Gastrocnemius medialis (tissue), 4 donors: ENCODE measurements at regions not wholly inside any gene's neighbourhood (a gene's known extent, or its start where the extent isn't known, plus 50 kb on each side); places are given as distances from the start of the nearest gene placed in this dataset.

Experiments used
- ATAC-seq, 2 donors: fragments of 150-250 bp; one replicate each; pipeline ENCODE4 v1.9.1; 2016
- DNase-seq, 2 donors: peaks; one replicate each; pipeline ENCODE4 v3.0.0-alpha.2; 2019
- H3K27ac ChIP-seq, 4 donors: fragments of 200-600 bp; sonication (generic); 1 replicate in 1 of 4; 2 replicates in 3 of 4; pipeline ENCODE4 v1.5.1; 2016 to 2018; ENCODE audit warnings: mild to moderate bottlenecking in 2 of 4, moderate library complexity in 1 of 4
- H3K27me3 ChIP-seq, 3 donors: fragments of 200-600 bp; sonication (generic) in 2 of 3; 1 replicate in 1 of 3; 2 replicates in 2 of 3; pipeline versions ENCODE4 v1.5.1 to v1.6.0; 2016 to 2019; ENCODE audit warnings: mild to moderate bottlenecking in 1 of 3, moderate library complexity in 1 of 3
- H3K36me3 ChIP-seq, 2 donors: fragments of 200-600 bp; sonication (generic) in 1 of 2; one replicate each; pipeline ENCODE4 v1.5.1; 2017 to 2018
- H3K4me1 ChIP-seq, 2 donors: fragments of 200-600 bp; sonication (generic) in 1 of 2; one replicate each; pipeline ENCODE4 v1.5.1; 2016 to 2017; ENCODE audit warnings: mild to moderate bottlenecking in 2 of 2
- H3K4me3 ChIP-seq, 4 donors: fragments of 200-600 bp; sonication (generic) in 3 of 4; 1 replicate in 1 of 4; 2 replicates in 3 of 4; pipeline ENCODE4 v1.5.1; 2016 to 2019; ENCODE audit warnings: mild to moderate bottlenecking in 2 of 4
- H3K9me3 ChIP-seq, 3 donors: fragments of 200-600 bp; sonication (generic) in 2 of 3; 1 replicate in 1 of 3; 2 replicates in 2 of 3; pipeline ENCODE4 v1.5.1; 2016 to 2019
- CTCF ChIP-seq, 5 experiments: fragments of 450-650 bp in 3 of 5; fragments of 200-600 bp in 2 of 5; sonication (generic) in 2 of 5; IDR thresholded peaks in 4 of 5; conservative IDR thresholded peaks in 1 of 5; 1 replicate in 4 of 5; 2 replicates in 1 of 5; pipeline ENCODE4 v1.5.1; 2016 to 2019; ENCODE audit warnings: antibody characterized with exemption in 5 of 5, mild to moderate bottlenecking in 3 of 5, moderate library complexity in 3 of 5
- POLR2A ChIP-seq, 2 donors: fragments of 450-650 bp; IDR thresholded peaks; one replicate each; pipeline ENCODE4 v1.6.1; 2017; ENCODE audit warnings: antibody characterized with exemption in 2 of 2, mild to moderate bottlenecking in 2 of 2, moderate library complexity in 2 of 2
- in situ Hi-C, 4 donors: fragments of 200-750 bp; cut with MboI; loops; one replicate each; pipeline versions ENCODE4 v1.15.0 to v1.8.0; 2017; ENCODE audit warnings: low sequenced_read_pairs in 4 of 4
- intact Hi-C: fragments of 100-400 bp; cut with DNase I; formaldehyde crosslinking; loops from one replicate; pipeline ENCODE4 v1.15.1; 2023; ENCODE audit warnings: low total_unique reads

GRCh38 chr3:144257381-144257780, 285.8 kb downstream of the DIPK2A start:
- Histone ChIP-seq H3K27ac (no peak overlapping the region), H3K36me3 (no peaks in the 10 kb centered on the region), H3K4me1 (no peaks in the 10 kb centered on the region), H3K27me3 (no peaks in the 10 kb centered on the region), H3K9me3 (no peaks in the 10 kb centered on the region), H3K4me3 (no peak overlapping the region)
- in situ Hi-C loops: no loop called here
- intact Hi-C loops: no loop called here
- no peak for DNase-seq
- ATAC-seq: no peak
- no peak for TF ChIP-seq CTCF (IDR thresholded peaks at IDR 0.05 in 4 of 5, conservative IDR thresholded peaks at IDR 0.05 in 1 of 5)
- no peak for TF ChIP-seq POLR2A (IDR thresholded peaks at IDR 0.05)

DNA sequence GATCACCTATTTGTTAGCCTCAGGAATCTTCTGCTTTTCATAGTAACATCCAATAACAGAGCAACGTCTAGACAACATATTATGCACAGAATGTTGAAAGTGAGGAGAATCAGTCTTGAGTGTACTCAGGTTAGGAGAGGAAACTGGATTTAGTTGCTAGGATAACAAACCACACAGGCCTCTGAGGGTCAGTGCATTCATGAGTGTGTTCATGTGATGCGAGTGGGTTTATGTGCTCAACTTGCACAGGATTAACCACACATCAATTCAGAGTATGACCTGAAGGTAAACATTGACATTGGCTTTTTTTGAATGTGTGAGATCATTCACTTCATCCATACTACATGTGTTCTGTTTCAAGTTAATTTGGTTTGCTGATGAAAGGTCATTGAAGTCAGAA, 287.6 kb downstream of the DIPK2A start:
- ATAC-seq: no peak
- Histone ChIP-seq H3K9me3 (no peaks in the 10 kb centered on the region), H3K4me1 (no peaks in the 10 kb centered on the region), H3K36me3 (no peaks in the 10 kb centered on the region), H3K27ac (no peak overlapping the region), H3K4me3 (no peak overlapping the region), H3K27me3 (no peaks in the 10 kb centered on the region)
- intact Hi-C loops (no loop called here), in situ Hi-C loops (no loop called here)
- TF ChIP-seq POLR2A (IDR thresholded peaks at IDR 0.05) (no peak), CTCF (IDR thresholded peaks at IDR 0.05 in 4 of 5, conservative IDR thresholded peaks at IDR 0.05 in 1 of 5) (no peak)
- DNase-seq: no peak

GRCh38 chr3:144263706-144264105, 292.1 kb downstream of the DIPK2A start:
- TF ChIP-seq CTCF (IDR thresholded peaks at IDR 0.05 in 4 of 5, conservative IDR thresholded peaks at IDR 0.05 in 1 of 5) (no peak), POLR2A (IDR thresholded peaks at IDR 0.05) (no peak)
- Histone ChIP-seq H3K9me3 (no peaks in the 10 kb centered on the region), H3K27me3 (no peaks in the 10 kb centered on the region), H3K4me1 (no peaks in the 10 kb centered on the region), H3K4me3 (no peak overlapping the region), H3K36me3 (no peaks in the 10 kb centered on the region), H3K27ac (no peak overlapping the region)
- in situ Hi-C loops (no loop called here), intact Hi-C loops (no loop called here)
- no peak for ATAC-seq
- DNase-seq: no peak

DNA sequence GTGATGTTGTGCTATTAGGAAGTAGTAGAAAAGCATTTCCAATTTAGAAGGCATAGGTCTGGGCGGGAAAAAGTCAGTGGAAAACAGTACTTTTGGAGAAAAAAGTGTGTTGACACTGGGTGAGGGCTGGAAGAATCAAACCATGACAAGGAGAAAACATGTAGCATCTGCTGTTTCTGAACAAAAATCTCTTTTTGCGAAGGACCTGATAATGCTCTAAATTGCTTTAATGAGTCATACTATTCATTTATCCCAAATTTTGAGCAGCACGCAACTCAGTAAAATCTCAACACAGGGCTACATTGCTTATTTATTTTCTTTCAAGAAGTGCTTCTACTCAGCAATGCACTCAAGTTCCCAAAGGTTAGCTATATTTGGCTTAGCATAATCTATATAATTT, 292.7 kb downstream of the DIPK2A start:
- DNase-seq (no peak), ATAC-seq (no peak)
- no peaks in the 10 kb centered on the region for H3K4me1 ChIP-seq
- H3K4me3 ChIP-seq: no peak overlapping the region
- no peak overlapping the region for H3K27ac ChIP-seq
- no peaks in the 10 kb centered on the region for H3K9me3 ChIP-seq
- intact Hi-C loops (no loop called here), in situ Hi-C loops (no loop called here)
- no peak for TF ChIP-seq POLR2A (IDR thresholded peaks at IDR 0.05)
- no peak for TF ChIP-seq CTCF (IDR thresholded peaks at IDR 0.05 in 4 of 5, conservative IDR thresholded peaks at IDR 0.05 in 1 of 5)
- H3K27me3 ChIP-seq: no peaks in the 10 kb centered on the region
- no peaks in the 10 kb centered on the region for H3K36me3 ChIP-seq

DNA sequence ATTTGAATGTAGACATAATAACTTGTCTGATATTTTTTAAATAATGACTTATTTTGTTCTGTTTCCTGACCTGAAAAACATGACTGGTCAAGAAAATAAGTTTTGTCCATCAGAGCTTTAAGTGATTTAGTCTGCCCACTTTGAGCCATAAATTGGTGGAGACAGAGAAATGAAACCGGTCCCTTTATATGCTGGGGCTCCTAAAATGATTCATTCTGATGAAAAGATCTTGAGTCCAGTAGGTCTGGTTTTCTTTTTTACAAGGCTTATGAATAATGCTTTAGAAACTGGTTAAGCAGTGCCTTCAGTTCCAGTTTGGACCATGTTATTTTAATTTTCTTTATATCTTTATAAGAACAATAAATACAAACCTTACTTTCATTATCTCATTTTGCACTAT, 293.2 kb downstream of the DIPK2A start:
- H3K36me3 ChIP-seq: no peaks in the 10 kb centered on the region
- H3K9me3 ChIP-seq: no peaks in the 10 kb centered on the region
- no peak for TF ChIP-seq POLR2A (IDR thresholded peaks at IDR 0.05)
- TF ChIP-seq CTCF (IDR thresholded peaks at IDR 0.05 in 4 of 5, conservative IDR thresholded peaks at IDR 0.05 in 1 of 5): no peak
- DNase-seq: no peak
- in situ Hi-C loops (no loop called here), intact Hi-C loops (no loop called here)
- H3K4me3 ChIP-seq: no peak overlapping the region
- no peaks in the 10 kb centered on the region for H3K27me3 ChIP-seq
- H3K27ac ChIP-seq: no peak overlapping the region
- H3K4me1 ChIP-seq: no peaks in the 10 kb centered on the region
- ATAC-seq: no peak
